Right atrium auricular region (tissue), 2 donors: ENCODE measurements at regions not wholly inside any gene's neighbourhood (a gene's known extent, or its start where the extent isn't known, plus 50 kb on each side); places are given as distances from the start of the nearest gene placed in this dataset.
A peak's percentile ranks its signal among the peaks of the same experiment; 100 is the strongest.

ENCODE experiments used
- DNase-seq: peaks from one replicate; pipeline ENCODE4 v3.0.0-alpha.2; 2019; ENCODE audit warnings: low spot score
- H3K27ac ChIP-seq, 2 donors: fragments of 200-600 bp; sonication (generic); 1 replicate in 1 of 2; 2 replicates in 1 of 2; pipeline ENCODE4 v1.5.1; 2016 to 2019
- H3K27me3 ChIP-seq, 2 donors: fragments of 200-600 bp; sonication (generic); one replicate each; pipeline versions ENCODE4 v1.5.1 to v1.6.0; 2017 to 2019
- H3K36me3 ChIP-seq: fragments of 200-600 bp; sonication (generic); one replicate; pipeline ENCODE4 v1.5.1; 2016
- H3K4me1 ChIP-seq, 2 donors: fragments of 200-600 bp; sonication (generic); one replicate each; pipeline versions ENCODE4 v1.5.1 to v1.6.0; 2017 to 2019
- H3K4me3 ChIP-seq, 2 donors: fragments of 200-600 bp; sonication (generic); 1 replicate in 1 of 2; 2 replicates in 1 of 2; pipeline ENCODE4 v1.5.1; 2017 to 2019; ENCODE audit warnings: mild to moderate bottlenecking in 1 of 2, moderate library complexity in 1 of 2
- H3K9me3 ChIP-seq, 2 donors: fragments of 200-600 bp; sonication (generic); one replicate each; pipeline ENCODE4 v1.5.1; 2019
- TF ChIP-seq, protein P1 (sequence below), 2 donors: fragments of 200-600 bp; sonication (generic); IDR thresholded peaks; one replicate each; pipeline ENCODE4 v1.5.1; 2019; ENCODE audit warnings: antibody characterized with exemption in 2 of 2

DNA sequence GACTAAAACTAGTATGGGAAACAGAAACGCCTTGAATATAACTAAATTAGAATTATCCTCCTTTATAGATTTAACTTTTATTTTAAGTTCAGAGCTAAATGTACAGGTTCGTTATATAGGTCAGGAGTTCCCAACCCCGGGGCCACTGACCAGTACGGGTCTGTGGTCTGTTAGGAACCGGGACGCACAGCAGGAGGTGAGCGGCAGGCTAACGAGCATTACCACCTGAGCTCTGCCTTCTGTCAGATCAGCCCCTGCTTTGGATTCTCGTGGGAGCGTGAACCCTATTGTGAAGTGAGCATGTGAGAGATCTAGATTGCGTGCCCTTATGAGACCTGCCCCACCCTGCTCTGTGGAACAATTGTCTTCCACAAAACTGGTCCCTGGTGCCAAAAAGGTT is 51.0 kb downstream of the FAT4 start:
- DNase-seq, result no peak
- Histone ChIP-seq H3K36me3 (no peaks in the 10 kb centered on the region), H3K4me1 (peaks cover 0 to 10% of the 10 kb centered on the region in 2 donors), H3K4me3 (no peak overlapping the region), H3K27me3 (no peaks in the 10 kb centered on the region), H3K9me3 (no peaks in the 10 kb centered on the region), H3K27ac (no peak overlapping the region)
- TF ChIP-seq, protein P1, sequence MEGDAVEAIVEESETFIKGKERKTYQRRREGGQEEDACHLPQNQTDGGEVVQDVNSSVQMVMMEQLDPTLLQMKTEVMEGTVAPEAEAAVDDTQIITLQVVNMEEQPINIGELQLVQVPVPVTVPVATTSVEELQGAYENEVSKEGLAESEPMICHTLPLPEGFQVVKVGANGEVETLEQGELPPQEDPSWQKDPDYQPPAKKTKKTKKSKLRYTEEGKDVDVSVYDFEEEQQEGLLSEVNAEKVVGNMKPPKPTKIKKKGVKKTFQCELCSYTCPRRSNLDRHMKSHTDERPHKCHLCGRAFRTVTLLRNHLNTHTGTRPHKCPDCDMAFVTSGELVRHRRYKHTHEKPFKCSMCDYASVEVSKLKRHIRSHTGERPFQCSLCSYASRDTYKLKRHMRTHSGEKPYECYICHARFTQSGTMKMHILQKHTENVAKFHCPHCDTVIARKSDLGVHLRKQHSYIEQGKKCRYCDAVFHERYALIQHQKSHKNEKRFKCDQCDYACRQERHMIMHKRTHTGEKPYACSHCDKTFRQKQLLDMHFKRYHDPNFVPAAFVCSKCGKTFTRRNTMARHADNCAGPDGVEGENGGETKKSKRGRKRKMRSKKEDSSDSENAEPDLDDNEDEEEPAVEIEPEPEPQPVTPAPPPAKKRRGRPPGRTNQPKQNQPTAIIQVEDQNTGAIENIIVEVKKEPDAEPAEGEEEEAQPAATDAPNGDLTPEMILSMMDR (IDR thresholded peaks at IDR 0.05), result no peak

DNA sequence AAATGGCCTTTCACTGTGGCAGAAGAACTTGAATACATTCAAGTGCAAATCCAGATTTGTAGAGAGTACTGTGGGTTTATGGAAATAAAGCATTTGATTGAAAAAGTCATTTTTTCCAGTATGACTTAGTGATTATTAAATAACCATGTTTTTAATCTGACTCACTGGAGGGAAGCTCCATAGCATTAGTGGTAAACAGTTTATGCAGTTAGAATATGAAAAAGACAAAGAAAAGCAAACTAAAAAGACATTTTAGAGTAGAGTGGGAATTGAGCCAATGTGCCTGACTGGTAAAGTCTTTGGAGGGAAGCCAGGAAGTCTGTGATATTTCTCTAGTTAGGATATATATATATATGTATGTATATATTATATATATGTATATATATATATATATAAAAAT is 53.4 kb downstream of the FAT4 start:
- Histone ChIP-seq H3K36me3 (no peaks in the 10 kb centered on the region), H3K27me3 (no peaks in the 10 kb centered on the region), H3K4me1 (peaks cover 0 to 10% of the 10 kb centered on the region in 2 donors), H3K27ac (peak overlapping the region in 1 of 2 donors; percentile 21), H3K4me3 (peak overlapping the region in 1 of 2 donors; percentile 27), H3K9me3 (no peaks in the 10 kb centered on the region)
- TF ChIP-seq, protein P1 (IDR thresholded peaks at IDR 0.05), result no peak
- DNase-seq, result no peak

DNA sequence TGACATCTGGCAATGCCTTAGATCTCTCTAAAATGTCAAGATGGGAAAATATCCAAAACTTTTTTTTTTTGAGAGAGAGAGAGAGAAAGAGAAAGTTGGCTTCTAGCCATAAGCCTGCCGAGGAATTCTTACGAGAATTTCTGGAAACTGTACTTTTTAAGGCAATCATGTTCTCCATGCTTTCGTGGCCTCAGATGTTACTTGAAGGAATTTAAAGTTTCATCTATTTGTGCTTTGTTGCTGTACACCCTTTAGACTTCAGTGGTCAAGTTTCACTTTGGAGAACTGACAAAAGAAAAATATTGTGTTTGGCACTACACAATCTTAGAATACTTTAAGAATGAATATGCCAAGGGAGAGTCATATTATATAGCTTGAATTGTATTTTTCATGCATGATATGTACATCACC is 53.9 kb downstream of the FAT4 start:
- no peak for DNase-seq
- no peaks in the 10 kb centered on the region for H3K36me3 ChIP-seq
- TF ChIP-seq, protein P1 (IDR thresholded peaks at IDR 0.05), result no peak
- peak overlapping the region; percentile 24 to 27 for H3K4me3 ChIP-seq
- H3K9me3 ChIP-seq, result no peaks in the 10 kb centered on the region
- peaks cover 0 to 10% of the 10 kb centered on the region in 2 donors for H3K4me1 ChIP-seq
- H3K27me3 ChIP-seq, result no peaks in the 10 kb centered on the region
- H3K27ac ChIP-seq, result peak overlapping the region; percentile 17 to 21

DNA sequence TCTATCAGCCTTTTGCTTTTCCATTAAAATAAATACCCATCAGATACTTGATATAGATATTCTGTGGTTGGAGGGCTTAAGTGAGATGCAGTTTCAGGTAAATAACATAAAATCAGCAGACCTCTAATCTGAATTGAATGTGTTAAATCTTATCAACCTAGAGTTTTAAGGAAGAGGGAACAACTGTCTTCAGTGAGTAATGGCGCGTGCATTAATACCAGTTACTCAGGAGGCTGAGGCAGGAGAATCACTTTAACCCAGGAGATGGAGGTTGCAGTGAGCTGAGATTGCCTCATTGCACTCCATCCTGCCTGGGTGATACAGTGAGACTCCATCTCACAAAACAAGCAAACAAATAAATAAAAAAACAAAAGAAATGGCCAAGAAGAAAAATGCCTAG is 54.3 kb downstream of the FAT4 start:
- Histone ChIP-seq H3K9me3 (no peaks in the 10 kb centered on the region), H3K36me3 (no peaks in the 10 kb centered on the region), H3K27me3 (no peaks in the 10 kb centered on the region), H3K4me1 (peaks cover 0 to 10% of the 10 kb centered on the region in 2 donors), H3K27ac (peak overlapping the region in 1 of 2 donors; percentile 21), H3K4me3 (peak overlapping the region; percentile 24 to 27)
- no peak for DNase-seq
- TF ChIP-seq, protein P1 (IDR thresholded peaks at IDR 0.05), result no peak

DNA sequence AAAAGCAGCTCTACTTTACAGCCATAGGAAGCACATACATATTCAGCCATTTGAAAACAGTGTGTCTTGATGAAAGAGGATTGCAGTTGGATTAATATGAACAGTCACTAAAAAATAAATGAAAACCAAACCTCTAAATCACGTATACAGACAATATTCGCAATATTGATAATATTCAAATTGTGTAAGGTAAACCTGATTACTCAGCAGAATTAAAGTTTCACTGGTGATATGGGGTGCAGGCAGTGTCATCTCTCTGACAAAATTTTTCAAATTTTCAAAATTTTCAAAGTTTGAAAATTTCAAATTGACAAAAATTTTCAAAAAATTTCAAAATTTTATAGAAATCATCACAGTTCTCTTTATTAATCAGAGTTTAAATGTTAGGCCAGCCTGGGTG is 55.7 kb downstream of the FAT4 start:
- Histone ChIP-seq H3K36me3 (no peaks in the 10 kb centered on the region), H3K4me1 (peaks cover 0 to 14% of the 10 kb centered on the region in 2 donors), H3K27ac (no peak overlapping the region), H3K27me3 (no peaks in the 10 kb centered on the region), H3K4me3 (no peak overlapping the region), H3K9me3 (no peaks in the 10 kb centered on the region)
- no peak for DNase-seq
- TF ChIP-seq, protein P1 (IDR thresholded peaks at IDR 0.05), result no peak

DNA sequence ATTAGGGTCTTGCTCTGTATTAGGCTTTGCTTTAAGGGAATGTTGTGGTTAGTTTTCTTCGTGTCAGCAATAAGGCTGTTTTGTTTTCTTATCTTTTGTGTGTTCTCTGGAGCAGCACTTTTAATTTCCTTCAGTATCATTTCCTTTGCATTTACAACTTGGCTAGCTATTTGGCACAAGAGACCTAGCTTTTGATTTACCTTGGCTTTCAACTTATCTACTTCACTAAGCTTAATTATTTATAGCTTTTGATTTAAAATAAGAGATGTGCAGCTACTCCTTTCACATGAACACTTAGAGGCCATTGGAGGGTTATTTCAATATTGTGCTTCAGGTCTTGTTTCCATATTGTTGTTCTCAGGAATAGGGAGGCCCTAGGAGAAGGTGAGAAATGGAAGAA is 68.2 kb downstream of the FAT4 start:
- peak overlapping the region in 1 of 2 donors; percentile 10 for H3K27ac ChIP-seq
- TF ChIP-seq, protein P1 (IDR thresholded peaks at IDR 0.05), result no peak
- H3K9me3 ChIP-seq, result no peaks in the 10 kb centered on the region
- H3K27me3 ChIP-seq, result no peaks in the 10 kb centered on the region
- H3K4me3 ChIP-seq, result no peak overlapping the region
- H3K36me3 ChIP-seq, result no peaks in the 10 kb centered on the region
- DNase-seq, result no peak
- H3K4me1 ChIP-seq, result peaks cover 0 to 18% of the 10 kb centered on the region in 2 donors
